ENCODE measurements at regions not wholly inside any gene's neighbourhood (a gene's known extent, or its start where the extent isn't known, plus 50 kb on each side); places are given as distances from the start of the nearest gene placed in this dataset.

DNA sequence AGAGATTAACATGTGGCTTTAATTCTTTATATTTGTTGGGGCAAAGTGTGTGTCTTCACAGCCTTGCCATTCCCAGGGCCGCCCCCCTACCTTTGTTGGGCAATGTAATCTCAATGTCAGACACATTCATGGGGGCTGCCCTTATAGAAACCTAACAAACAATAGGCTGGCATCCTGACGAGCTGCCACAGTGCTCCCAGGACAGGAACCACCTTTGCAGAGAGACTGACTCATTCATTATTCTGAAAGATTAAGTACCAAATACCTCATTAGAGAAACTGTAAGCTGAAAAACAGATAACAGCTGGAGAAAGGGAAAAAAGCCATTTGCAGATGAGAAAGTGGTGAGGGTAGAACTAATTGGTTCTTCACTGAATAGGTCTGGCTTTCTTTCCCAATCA lies 1587.5 kb upstream of the PIK3C3 start:
- TF ChIP-seq, protein P1, sequence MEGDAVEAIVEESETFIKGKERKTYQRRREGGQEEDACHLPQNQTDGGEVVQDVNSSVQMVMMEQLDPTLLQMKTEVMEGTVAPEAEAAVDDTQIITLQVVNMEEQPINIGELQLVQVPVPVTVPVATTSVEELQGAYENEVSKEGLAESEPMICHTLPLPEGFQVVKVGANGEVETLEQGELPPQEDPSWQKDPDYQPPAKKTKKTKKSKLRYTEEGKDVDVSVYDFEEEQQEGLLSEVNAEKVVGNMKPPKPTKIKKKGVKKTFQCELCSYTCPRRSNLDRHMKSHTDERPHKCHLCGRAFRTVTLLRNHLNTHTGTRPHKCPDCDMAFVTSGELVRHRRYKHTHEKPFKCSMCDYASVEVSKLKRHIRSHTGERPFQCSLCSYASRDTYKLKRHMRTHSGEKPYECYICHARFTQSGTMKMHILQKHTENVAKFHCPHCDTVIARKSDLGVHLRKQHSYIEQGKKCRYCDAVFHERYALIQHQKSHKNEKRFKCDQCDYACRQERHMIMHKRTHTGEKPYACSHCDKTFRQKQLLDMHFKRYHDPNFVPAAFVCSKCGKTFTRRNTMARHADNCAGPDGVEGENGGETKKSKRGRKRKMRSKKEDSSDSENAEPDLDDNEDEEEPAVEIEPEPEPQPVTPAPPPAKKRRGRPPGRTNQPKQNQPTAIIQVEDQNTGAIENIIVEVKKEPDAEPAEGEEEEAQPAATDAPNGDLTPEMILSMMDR (IDR thresholded peaks at IDR 0.05; ENCODE audit: low read length) = no peak
- TF ChIP-seq EZH2 (IDR thresholded peaks at IDR 0.05; ENCODE audit: borderline replicate concordance, low read length) = no peak
